SKM-1 (cell line): ENCODE measurements at regions not wholly inside any gene's neighbourhood (a gene's known extent, or its start where the extent isn't known, plus 50 kb on each side); places are given as distances from the start of the nearest gene placed in this dataset.

ENCODE experiments used
- DNase-seq: peaks from one replicate; lab custom pipeline; 2025; ENCODE audit not compliant: unreplicated experiment; lab: John Stamatoyannopoulos, UW

DNA sequence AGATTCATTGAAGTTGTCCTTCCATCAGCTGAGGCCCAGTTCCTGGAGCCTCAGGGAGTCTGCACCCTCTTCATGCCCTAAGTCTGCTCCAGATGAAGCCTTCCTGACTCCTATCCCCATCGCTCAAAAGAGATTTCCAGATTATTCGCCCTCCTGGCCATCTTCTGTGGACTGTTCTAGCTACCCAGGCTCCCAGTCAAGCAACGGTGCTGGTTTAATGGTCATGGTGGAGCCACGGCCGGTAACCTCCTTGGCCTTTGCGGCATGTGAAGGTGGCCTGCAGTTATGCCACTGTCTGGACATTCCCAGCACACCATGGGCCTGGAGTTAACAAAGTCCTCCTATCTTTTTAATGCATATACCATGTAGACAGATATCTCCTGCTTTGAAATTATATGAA lies 140.1 kb upstream of the ASB18 start:
- no peak for DNase-seq

DNA sequence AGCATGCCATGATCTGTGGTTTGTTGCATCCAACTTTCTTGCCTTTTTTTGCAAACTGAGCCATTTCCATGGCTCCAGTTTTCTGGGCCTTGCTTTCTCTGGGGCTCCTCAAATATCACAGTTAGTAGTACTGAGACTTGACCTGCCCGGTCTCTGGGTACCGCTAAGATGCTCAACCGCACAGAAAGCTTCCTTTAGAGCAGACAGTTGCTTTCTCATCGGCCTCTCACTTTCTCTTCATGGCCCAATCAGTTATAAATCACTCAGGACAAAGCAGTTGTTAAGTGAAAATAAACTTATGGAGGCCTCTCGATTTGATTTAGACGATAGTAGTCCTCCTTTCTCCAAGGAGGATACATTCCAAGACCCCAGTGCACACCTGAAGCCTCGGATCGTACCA lies 141.2 kb upstream of the ASB18 start:
- DNase-seq: no peak

- no peak for DNase-seq
Observed at GRCh38 chr2:236408090-236408489, 143.9 kb upstream of the ASB18 start.

GRCh38 chr2:236408786-236409185 lies 144.6 kb upstream of the ASB18 start:
- no peak for DNase-seq

DNA sequence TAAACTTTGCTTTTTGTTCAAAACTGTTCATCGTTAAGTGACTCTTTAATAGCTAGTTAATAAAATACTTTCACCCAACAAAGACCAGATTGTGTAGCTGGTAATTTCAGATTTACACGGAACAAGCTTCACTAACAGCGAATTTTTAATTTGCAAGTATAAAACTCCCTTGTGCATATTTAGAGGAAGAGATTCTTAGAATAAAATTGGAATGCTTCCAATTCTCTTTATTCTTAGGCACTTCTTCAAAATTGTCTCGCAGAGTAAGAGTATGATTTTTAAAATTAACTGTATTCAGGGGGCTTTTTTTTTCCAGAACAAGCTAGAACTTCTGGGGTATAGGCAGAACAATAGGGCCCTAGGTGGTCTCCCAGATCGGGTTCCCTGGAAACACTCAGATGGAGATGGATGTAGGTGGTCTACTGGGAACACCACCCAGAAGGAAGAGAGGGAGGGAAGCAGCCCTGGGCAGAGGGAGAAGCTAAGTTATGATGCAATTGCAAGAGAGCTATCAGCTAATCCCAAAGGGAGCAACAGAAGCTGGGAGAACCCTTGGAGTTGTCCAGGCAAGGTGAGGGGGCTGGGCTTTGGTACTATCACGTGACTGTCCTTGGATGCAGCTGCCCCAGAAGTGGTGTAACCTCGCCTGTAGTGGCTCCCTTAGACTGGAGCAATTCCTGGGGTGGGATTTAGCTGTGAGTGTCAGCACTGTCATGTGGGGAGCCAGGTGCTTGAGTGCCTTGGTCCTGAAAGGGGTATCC lies 151.7 kb upstream of the ASB18 start:
- no peak for DNase-seq

DNA sequence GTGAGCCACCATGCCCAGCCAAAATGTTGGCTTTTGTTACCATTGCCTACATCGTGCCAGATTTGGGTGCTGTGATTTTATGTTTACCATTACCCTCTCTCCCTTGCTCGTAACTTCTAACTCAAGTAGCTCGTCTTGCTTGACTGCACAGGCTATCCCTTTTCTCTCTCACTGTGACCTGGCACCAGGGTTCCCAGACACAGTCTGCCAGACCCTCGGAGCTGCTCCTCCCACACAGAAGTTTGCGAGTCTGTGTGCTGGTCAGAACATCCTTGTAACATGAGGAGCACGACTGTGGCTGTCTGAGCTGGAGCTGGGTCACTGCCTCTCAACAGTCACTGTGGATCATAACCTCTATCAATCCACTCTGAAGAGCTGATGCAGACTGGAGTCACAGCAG lies 152.5 kb upstream of the ACKR3 start:
- no peak for DNase-seq

- DNase-seq: no peak
Observed at GRCh38 chr2:236430584-236430983, 139.0 kb upstream of the ACKR3 start.

DNA sequence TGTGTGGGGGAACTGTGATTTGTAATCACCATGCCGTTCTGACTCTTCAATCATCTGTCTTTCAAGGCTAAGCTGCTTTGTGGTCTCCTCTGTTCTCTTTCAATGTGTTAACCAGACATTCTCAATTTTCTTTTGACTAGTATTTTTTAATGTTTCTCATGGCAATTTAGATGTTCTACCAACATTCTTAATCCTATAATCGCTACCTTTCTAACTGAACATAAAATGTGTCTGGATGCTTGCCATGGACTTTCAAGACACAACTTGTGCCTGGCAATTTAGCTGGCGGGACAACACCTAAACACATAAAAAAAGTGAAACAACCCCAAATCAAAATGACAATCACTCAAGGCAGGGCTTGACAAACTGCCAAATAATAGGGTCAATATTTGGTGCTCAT lies 135.0 kb upstream of the ACKR3 start:
- DNase-seq: no peak

GRCh38 chr2:236440110-236440881 lies 129.3 kb upstream of the ACKR3 start:
- no peak for DNase-seq

DNA sequence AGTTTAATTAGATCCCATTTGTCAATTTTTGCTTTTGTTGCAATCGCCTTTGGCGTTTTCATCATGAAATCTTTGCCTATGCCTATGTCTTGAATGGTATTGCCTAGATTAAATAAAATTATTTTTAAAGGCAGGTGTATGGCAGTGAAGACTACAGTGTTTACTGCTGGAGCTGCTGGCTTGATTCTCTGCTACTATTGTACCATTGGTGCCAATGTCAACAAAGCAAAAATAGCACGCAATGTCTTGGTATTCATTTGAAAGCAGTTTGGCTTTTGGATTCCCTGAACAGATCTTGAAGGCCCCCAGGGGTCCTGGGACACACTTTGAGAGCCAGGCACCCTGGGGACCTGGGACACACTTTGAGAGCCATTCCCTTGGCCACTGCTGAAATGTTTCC lies 125.4 kb upstream of the ACKR3 start:
- DNase-seq: no peak

- DNase-seq: no peak
Observed at GRCh38 chr2:236445678-236446077, 123.9 kb upstream of the ACKR3 start.

DNA sequence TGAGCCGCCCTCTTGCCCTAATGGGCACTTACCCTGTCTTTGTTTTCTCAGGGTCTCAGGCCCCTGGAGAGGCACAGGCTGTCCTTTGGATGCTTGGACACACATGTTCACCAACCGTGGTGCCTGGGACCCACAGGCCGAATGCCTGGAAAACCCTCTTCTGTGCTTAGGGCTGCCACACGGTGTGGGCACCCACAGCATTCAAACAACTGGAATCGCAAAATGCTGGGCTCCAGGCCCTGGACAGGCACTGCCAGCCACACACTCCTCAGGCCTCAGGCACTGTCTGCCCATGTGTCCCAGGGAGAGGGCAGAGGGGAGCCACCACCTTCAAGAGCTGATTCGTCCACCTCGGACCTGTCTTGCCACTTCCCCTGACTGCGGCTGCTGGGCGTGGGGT lies 123.1 kb upstream of the ACKR3 start:
- DNase-seq: no peak

GRCh38 chr2:236449167-236449761 lies 120.4 kb upstream of the ACKR3 start:
- no peak for DNase-seq

GRCh38 chr2:236452238-236452637 lies 117.4 kb upstream of the ACKR3 start:
- no peak for DNase-seq

DNA sequence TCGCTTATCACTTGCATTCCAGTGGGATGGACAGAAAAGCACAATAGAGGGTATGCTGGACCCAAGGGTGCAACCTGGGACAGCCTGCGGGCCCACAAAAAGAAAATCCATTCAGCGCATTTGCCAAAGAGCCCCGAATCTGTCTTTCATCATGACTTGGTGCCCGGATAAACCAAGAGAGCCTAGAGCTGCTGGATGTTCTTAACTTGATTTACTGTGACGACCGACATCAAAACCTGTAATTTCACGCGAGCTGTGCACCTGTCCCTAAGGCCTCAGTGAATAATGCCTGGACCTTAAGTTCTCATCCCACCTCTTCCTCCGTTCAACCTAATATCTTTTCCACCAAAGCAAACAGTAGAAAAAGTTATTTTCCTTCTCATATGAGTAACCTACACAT lies 115.5 kb upstream of the ACKR3 start:
- no peak for DNase-seq

DNA sequence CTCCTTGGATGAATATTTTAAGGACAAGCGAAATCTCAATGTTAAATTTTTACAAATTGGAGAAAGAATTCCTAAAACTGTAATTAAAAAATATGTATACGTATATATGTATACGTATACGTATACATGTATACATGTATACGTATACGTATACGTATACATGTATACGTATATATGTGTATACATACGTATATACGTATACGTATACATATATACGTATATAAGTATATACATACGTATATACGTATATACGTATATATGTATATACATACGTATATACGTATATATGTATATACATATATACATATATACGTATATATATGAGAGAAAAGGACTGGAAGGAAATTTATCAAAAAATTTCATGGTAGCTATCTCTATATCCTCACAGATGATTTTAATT lies 110.2 kb upstream of the ACKR3 start:
- no peak for DNase-seq

DNA sequence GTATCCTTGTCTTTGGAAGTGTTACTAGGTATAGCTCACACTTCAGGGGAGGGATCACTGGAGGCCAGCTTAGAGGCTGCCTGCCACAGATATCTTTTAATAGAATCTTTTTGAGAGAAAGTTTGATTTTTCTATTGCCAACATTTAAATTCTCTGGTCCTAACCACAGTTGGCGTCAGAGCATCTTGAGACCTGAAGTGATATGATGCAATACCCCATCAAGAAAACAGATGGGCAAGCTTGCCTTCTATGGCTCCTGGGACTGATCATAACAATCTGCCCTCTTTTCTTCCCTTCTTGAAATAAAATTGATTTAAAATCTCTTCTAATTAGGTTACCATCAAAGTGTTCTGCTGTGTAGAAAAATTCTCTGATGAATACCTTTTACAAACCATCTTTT lies 105.5 kb upstream of the ACKR3 start:
- no peak for DNase-seq

GRCh38 chr2:236472720-236473495 lies 96.7 kb upstream of the ACKR3 start:
- DNase-seq: no peak

DNA sequence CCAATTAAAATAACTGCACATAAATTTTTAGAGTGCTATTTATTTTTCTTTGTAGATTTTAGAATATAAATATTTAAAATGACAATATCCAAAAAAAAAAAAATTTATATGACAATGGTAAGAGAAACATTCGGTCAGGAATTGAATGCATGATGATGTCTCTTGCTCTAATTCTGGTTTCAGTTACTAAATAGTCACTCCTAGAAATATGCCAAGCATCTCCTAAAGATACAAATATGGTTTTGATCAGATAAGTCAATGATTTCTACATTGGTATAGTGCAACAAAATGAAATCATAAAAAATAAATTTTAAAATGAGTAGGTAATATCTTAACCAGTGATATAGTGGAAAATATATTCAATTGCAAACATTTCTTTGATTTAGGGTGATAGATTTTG lies 95.9 kb upstream of the ACKR3 start:
- DNase-seq: no peak

GRCh38 chr2:236479814-236480213 lies 89.8 kb upstream of the ACKR3 start:
- no peak for DNase-seq

- no peak for DNase-seq
Observed at GRCh38 chr2:236483102-236483501, 86.5 kb upstream of the ACKR3 start.

DNA sequence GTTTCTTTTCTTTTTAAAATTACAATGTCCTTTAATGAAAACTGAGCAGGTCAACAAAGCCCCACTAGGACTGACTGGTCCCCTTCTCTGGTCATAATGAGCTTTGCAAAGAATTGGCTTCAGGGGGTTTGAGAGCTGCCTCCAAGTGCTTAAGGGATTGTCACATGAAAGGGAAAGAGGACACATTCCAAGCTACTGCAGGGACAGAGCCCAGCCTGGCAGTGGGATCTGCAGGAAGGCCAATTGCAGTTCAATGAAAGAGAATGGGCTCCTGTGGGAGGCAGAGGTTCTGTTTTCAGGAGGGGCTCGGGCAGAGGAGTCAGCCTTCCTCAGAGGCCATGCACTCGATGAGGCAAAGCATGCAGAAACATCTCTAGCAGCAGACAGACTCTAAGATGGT lies 84.1 kb upstream of the ACKR3 start:
- DNase-seq: no peak
